GM13977 (cell line): ENCODE measurements at regions not wholly inside any gene's neighbourhood (a gene's known extent, or its start where the extent isn't known, plus 50 kb on each side); places are given as distances from the start of the nearest gene placed in this dataset.

Experiments
- DNase-seq: peaks from one replicate; pipeline ENCODE4 v3.0.0; 2012; ENCODE audit warnings: low spot score
- CTCF ChIP-seq: IDR thresholded peaks from 2 replicates; pipeline ENCODE4 v1.5.1; 2012; ENCODE audit warnings: mild to moderate bottlenecking, control low read depth; ENCODE audit not compliant: insufficient read depth; ENCODE audit errors: extremely low read depth, missing control alignments
- in situ Hi-C: fragments of 300-500 bp; cut with MboI; formaldehyde crosslinking; loops from one replicate; pipeline ENCODE4 v1.12.0; 2022; ENCODE audit warnings: low sequenced_read_pairs, low pct_unique_long_range_greater_than_20kb, mixed read lengths, inconsistent platforms; ENCODE audit not compliant: unreplicated experiment

DNA sequence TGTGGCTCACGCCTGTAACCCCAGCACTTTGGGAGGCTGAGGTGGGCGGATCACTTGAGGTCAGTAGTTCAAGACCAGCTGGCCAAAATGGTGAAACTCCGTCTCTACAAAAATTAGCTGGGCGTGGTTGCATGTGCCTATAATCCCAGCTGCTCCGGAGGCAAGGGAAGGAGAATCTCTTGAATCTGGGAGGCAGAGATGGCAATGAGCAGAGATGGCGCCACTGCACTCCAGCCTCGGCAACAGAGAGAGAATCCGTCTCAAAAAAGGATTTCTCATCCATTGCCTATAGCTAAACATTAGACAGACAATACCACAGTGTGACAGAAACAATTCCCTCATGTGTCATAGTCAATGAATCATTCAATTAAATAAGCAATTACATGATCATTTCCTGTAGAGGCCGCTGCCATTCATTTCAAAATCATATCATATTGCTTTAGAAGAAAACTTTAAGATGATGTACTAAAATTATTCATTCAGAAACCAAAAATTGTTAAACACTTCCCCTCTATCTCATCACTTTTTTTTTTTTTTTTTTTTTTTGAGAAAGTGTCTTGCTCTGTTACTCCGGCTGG, 69.5 kb upstream of the TGIF1 start:
- no peak for TF ChIP-seq CTCF
- no peak for DNase-seq
- in situ Hi-C loops: no loop called here

DNA sequence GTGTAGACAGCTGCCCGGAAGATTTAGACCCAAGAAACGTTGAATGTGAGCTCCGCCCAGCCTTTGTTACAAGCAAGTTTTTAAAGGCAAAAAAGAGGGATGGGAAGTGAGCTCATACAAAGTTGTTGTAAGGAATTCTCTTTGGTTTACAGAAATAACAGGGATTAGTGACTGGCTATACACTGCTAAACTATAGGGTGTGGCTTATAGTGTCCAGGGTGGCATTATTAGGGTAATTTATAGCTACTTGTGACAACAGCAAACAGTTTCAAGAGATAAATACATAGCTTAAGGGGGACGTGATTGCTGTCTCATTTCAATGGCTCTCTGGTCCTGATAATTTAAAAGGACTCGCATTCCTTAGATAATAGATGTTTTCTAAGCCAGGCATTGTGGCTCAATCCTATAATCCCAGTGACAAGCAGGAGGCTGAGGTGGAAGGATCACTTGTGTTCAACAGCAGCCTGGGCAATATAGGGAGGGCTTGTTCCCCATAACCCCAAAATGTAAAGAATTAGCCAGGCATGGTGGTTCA, 66.5 kb upstream of the TGIF1 start:
- in situ Hi-C loops: no loop called here
- no peak for TF ChIP-seq CTCF
- DNase-seq: no peak

- in situ Hi-C loops: no loop called here
- no peak for TF ChIP-seq CTCF
- DNase-seq: peak; percentile 26
These were observed 65.1 kb upstream of the TGIF1 start for GRCh38 chr18:3384664-3385563.

DNA sequence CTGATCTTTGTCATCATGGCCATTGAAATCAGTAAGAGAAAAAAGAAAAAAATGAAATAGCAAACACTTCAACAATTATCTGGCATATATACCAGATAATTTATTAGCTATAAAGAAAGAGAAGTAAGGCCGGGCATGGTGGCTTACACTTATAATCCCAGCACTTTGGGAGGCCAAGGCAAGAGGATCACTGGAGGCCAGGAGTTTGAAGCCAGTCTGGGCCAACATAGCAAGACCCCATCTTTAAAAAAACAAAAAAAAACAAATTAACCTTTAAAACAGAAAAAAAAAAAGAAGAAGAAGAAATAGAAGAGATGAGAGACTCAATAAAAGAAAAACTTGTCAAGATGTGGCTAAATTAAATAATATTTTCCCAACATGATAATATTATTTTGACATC, 61.6 kb upstream of the TGIF1 start:
- DNase-seq: no peak
- TF ChIP-seq CTCF: no peak
- in situ Hi-C loops: no loop called here

DNA sequence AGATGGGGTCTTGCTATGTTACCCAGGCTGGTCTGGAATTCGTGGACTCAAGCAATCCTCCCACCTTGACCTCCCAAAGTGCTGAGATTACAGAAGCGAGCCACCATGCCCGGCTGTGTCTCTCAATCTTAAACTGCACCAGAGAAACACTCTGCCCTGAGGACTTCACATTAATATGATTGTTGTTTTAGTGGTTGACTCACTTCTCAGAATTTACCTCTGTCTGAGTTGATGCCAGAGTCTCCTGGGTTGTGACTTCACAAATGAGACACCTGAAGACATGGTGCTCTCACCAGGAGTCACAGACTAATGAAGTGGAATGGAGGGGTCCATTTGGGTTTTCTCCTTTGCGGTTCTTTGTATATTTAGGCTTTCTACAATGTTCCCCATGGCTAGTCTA, 61.0 kb upstream of the TGIF1 start:
- no peak for TF ChIP-seq CTCF
- in situ Hi-C loops: no loop called here
- no peak for DNase-seq

- no peak for DNase-seq
- in situ Hi-C loops: no loop called here
- no peak for TF ChIP-seq CTCF
These were observed 60.0 kb upstream of the TGIF1 start for GRCh38 chr18:3389977-3390376.
